ENCODE measurements at regions not wholly inside any gene's neighbourhood (a gene's known extent, or its start where the extent isn't known, plus 50 kb on each side); places are given as distances from the start of the nearest gene placed in this dataset.

GRCh38 chr12:46572644-46573346 lies 200.2 kb upstream of the SLC38A2 start:
- no peak overlapping the region for H3K23ac ChIP-seq (ENCODE audit: low read length in 2 of 2)
- no peaks in the 10 kb centered on the region for H3K4me1 ChIP-seq (ENCODE audit: control insufficient read depth, insufficient read depth, low read depth, low read length)

GRCh38 chr12:46571608-46572007 lies 199.0 kb upstream of the SLC38A2 start:
- peaks cover 0 to 5% of the 10 kb centered on the region in 2 experiments for H3K36me3 ChIP-seq (ENCODE audit: control insufficient read depth in 1 of 2, insufficient read depth in 2 of 2, low read depth in 1 of 2, low read length in 2 of 2)
- no peak overlapping the region for H3K23ac ChIP-seq (ENCODE audit: low read length in 2 of 2)
- no peak overlapping the region for H4K91ac ChIP-seq (ENCODE audit: low read length)
- H3K4me1 ChIP-seq (ENCODE audit: control insufficient read depth, insufficient read depth, low read depth, low read length): no peaks in the 10 kb centered on the region
- H3K18ac ChIP-seq (ENCODE audit: low read depth in 1 of 2, low read length in 2 of 2): no peak overlapping the region
- no peak overlapping the region for H2BK5ac ChIP-seq (ENCODE audit: low read depth, low read length, poor library complexity, severe bottlenecking)
- peaks cover 40% of the 10 kb centered on the region for H3K9me3 ChIP-seq (ENCODE audit: control insufficient read depth, low read length)
- WGBS: no CpG with 5 or more reads among the region's 3 CpGs
- H3K79me1 ChIP-seq (replicated peaks; ENCODE audit: low read length, poor library complexity, severe bottlenecking): peaks cover 8% of the 10 kb centered on the region
- no peak overlapping the region for H3K27ac ChIP-seq (ENCODE audit: low read length, poor library complexity, severe bottlenecking)
- no peak overlapping the region for H2BK12ac ChIP-seq (ENCODE audit: low read length in 2 of 2)
- no peak overlapping the region for H2AK5ac ChIP-seq (ENCODE audit: low read length, severe bottlenecking)
- H2BK15ac ChIP-seq (ENCODE audit: low read depth, poor library complexity, severe bottlenecking): no peak overlapping the region
- H2AFZ ChIP-seq (ENCODE audit: low read depth, low read length): no peak overlapping the region
- H2BK120ac ChIP-seq (ENCODE audit: low read depth, low read length): no peak overlapping the region
- H3K27me3 ChIP-seq (ENCODE audit: control insufficient read depth in 1 of 2, insufficient read depth in 1 of 2, low read length in 2 of 2): no peaks in the 10 kb centered on the region
- no peak overlapping the region for H3K4me3 ChIP-seq (ENCODE audit: insufficient read depth in 1 of 2, low read depth in 1 of 2, low read length in 2 of 2)
- H3K14ac ChIP-seq (ENCODE audit: low read length in 2 of 2): no peak overlapping the region
- DNase-seq: no peak
- H3K9ac ChIP-seq (ENCODE audit: low read length): no peak overlapping the region
- H4K8ac ChIP-seq (ENCODE audit: low read length): no peak overlapping the region
- H3K4ac ChIP-seq (ENCODE audit: low read depth in 1 of 2, low read length in 2 of 2): no peak overlapping the region
- H3K4me2 ChIP-seq (ENCODE audit: low read length, poor library complexity, severe bottlenecking): no peak overlapping the region

More at GRCh38 chr12:46572644-46573346, 200.2 kb upstream of the SLC38A2 start:
- Histone ChIP-seq H3K14ac (ENCODE audit: low read length in 2 of 2) (no peak overlapping the region), H3K27me3 (ENCODE audit: control insufficient read depth in 1 of 2, insufficient read depth in 1 of 2, low read length in 2 of 2) (no peaks in the 10 kb centered on the region), H3K27ac (ENCODE audit: low read length, poor library complexity, severe bottlenecking) (no peak overlapping the region), H3K9ac (ENCODE audit: low read length) (no peak overlapping the region), H3K18ac (ENCODE audit: low read depth in 1 of 2, low read length in 2 of 2) (no peak overlapping the region), H4K91ac (ENCODE audit: low read length) (no peak overlapping the region), H2BK12ac (ENCODE audit: low read length in 2 of 2) (no peak overlapping the region), H3K36me3 (ENCODE audit: control insufficient read depth in 1 of 2, insufficient read depth in 2 of 2, low read depth in 1 of 2, low read length in 2 of 2) (peaks cover 0 to 5% of the 10 kb centered on the region in 2 experiments), H2AK5ac (ENCODE audit: low read length, severe bottlenecking) (no peak overlapping the region), H3K4ac (ENCODE audit: low read depth in 1 of 2, low read length in 2 of 2) (no peak overlapping the region), H2BK120ac (ENCODE audit: low read depth, low read length) (peak overlapping the region; percentile 19), H4K8ac (ENCODE audit: low read length) (no peak overlapping the region), H3K4me3 (ENCODE audit: insufficient read depth in 1 of 2, low read depth in 1 of 2, low read length in 2 of 2) (no peak overlapping the region), H3K9me3 (ENCODE audit: control insufficient read depth, low read length) (peaks cover 30% of the 10 kb centered on the region), H2BK5ac (ENCODE audit: low read depth, low read length, poor library complexity, severe bottlenecking) (no peak overlapping the region), H2BK15ac (ENCODE audit: low read depth, poor library complexity, severe bottlenecking) (no peak overlapping the region), H3K79me1 (replicated peaks; ENCODE audit: low read length, poor library complexity, severe bottlenecking) (peaks cover 8% of the 10 kb centered on the region), H2AFZ (ENCODE audit: low read depth, low read length) (no peak overlapping the region), H3K4me2 (ENCODE audit: low read length, poor library complexity, severe bottlenecking) (no peak overlapping the region)
- 57% methylated on average over 1 of the region's 2 CpGs for WGBS
- DNase-seq: no peak

GRCh38 chr12:46569826-46570439 lies 197.4 kb upstream of the SLC38A2 start:
- Histone ChIP-seq H3K4me3 (ENCODE audit: insufficient read depth in 1 of 2, low read depth in 1 of 2, low read length in 2 of 2) (peak overlapping the region in 1 of 2 experiments; percentile 23), H3K9ac (ENCODE audit: low read length) (no peak overlapping the region), H2AFZ (ENCODE audit: low read depth, low read length) (no peak overlapping the region), H3K27me3 (ENCODE audit: control insufficient read depth in 1 of 2, insufficient read depth in 1 of 2, low read length in 2 of 2) (no peaks in the 10 kb centered on the region), H3K4ac (ENCODE audit: low read depth in 1 of 2, low read length in 2 of 2) (peak overlapping the region in 1 of 2 experiments; percentile 40), H2BK15ac (ENCODE audit: low read depth, poor library complexity, severe bottlenecking) (no peak overlapping the region), H3K27ac (ENCODE audit: low read length, poor library complexity, severe bottlenecking) (no peak overlapping the region), H2BK12ac (ENCODE audit: low read length in 2 of 2) (no peak overlapping the region), H2BK120ac (ENCODE audit: low read depth, low read length) (no peak overlapping the region), H3K18ac (ENCODE audit: low read depth in 1 of 2, low read length in 2 of 2) (no peak overlapping the region), H4K8ac (ENCODE audit: low read length) (no peak overlapping the region), H3K9me3 (ENCODE audit: control insufficient read depth, low read length) (peaks cover 54% of the 10 kb centered on the region), H3K4me1 (ENCODE audit: control insufficient read depth, insufficient read depth, low read depth, low read length) (no peaks in the 10 kb centered on the region), H3K79me1 (replicated peaks; ENCODE audit: low read length, poor library complexity, severe bottlenecking) (peaks cover 8% of the 10 kb centered on the region), H4K91ac (ENCODE audit: low read length) (no peak overlapping the region), H3K23ac (ENCODE audit: low read length in 2 of 2) (no peak overlapping the region), H3K36me3 (ENCODE audit: control insufficient read depth in 1 of 2, insufficient read depth in 2 of 2, low read depth in 1 of 2, low read length in 2 of 2) (peaks cover 0 to 5% of the 10 kb centered on the region in 2 experiments), H2AK5ac (ENCODE audit: low read length, severe bottlenecking) (no peak overlapping the region), H3K4me2 (ENCODE audit: low read length, poor library complexity, severe bottlenecking) (no peak overlapping the region), H2BK5ac (ENCODE audit: low read depth, low read length, poor library complexity, severe bottlenecking) (no peak overlapping the region), H3K14ac (ENCODE audit: low read length in 2 of 2) (no peak overlapping the region)
- no peak for DNase-seq
- WGBS: 97% methylated on average over 8 of the region's 9 CpGs

- DNase-seq: no peak
- Histone ChIP-seq H2BK120ac (ENCODE audit: low read depth, low read length) (no peak overlapping the region), H3K14ac (ENCODE audit: low read length in 2 of 2) (no peak overlapping the region), H2BK12ac (ENCODE audit: low read length in 2 of 2) (no peak overlapping the region), H2BK5ac (ENCODE audit: low read depth, low read length, poor library complexity, severe bottlenecking) (peak overlapping the region; percentile 57), H3K27me3 (ENCODE audit: control insufficient read depth in 1 of 2, insufficient read depth in 1 of 2, low read length in 2 of 2) (no peaks in the 10 kb centered on the region), H2BK15ac (ENCODE audit: low read depth, poor library complexity, severe bottlenecking) (no peak overlapping the region), H3K4me1 (ENCODE audit: control insufficient read depth, insufficient read depth, low read depth, low read length) (no peaks in the 10 kb centered on the region), H3K36me3 (ENCODE audit: control insufficient read depth in 1 of 2, insufficient read depth in 2 of 2, low read depth in 1 of 2, low read length in 2 of 2) (peaks cover 0 to 5% of the 10 kb centered on the region in 2 experiments), H4K8ac (ENCODE audit: low read length) (no peak overlapping the region), H3K18ac (ENCODE audit: low read depth in 1 of 2, low read length in 2 of 2) (no peak overlapping the region), H3K9me3 (ENCODE audit: control insufficient read depth, low read length) (peaks cover 63% of the 10 kb centered on the region), H3K27ac (ENCODE audit: low read length, poor library complexity, severe bottlenecking) (no peak overlapping the region), H4K91ac (ENCODE audit: low read length) (no peak overlapping the region), H3K9ac (ENCODE audit: low read length) (no peak overlapping the region), H3K4me2 (ENCODE audit: low read length, poor library complexity, severe bottlenecking) (no peak overlapping the region), H3K4ac (ENCODE audit: low read depth in 1 of 2, low read length in 2 of 2) (no peak overlapping the region), H3K23ac (ENCODE audit: low read length in 2 of 2) (no peak overlapping the region), H2AK5ac (ENCODE audit: low read length, severe bottlenecking) (no peak overlapping the region), H3K4me3 (ENCODE audit: insufficient read depth in 1 of 2, low read depth in 1 of 2, low read length in 2 of 2) (peak overlapping the region in 1 of 2 experiments; percentile 33), H2AFZ (ENCODE audit: low read depth, low read length) (no peak overlapping the region), H3K79me1 (replicated peaks; ENCODE audit: low read length, poor library complexity, severe bottlenecking) (peaks cover 8% of the 10 kb centered on the region)
Measured at GRCh38 chr12:46567667-46568066, 195.1 kb upstream of the SLC38A2 start.
